IPS-18a (cell line): ENCODE measurements at regions not wholly inside any gene's neighbourhood (a gene's known extent, or its start where the extent isn't known, plus 50 kb on each side); places are given as distances from the start of the nearest gene placed in this dataset.

Experiments used
- H3K27ac ChIP-seq: one replicate; pipeline ENCODE4 v1.5.1; 2013; ENCODE audit warnings: low read length
- H3K27me3 ChIP-seq: one replicate; pipeline ENCODE4 v1.6.1; 2013; ENCODE audit warnings: mild to moderate bottlenecking, low read length; ENCODE audit not compliant: control insufficient read depth, insufficient read depth
- H3K36me3 ChIP-seq: one replicate; pipeline ENCODE4 v1.6.1; 2013; ENCODE audit warnings: low read depth, low read length; ENCODE audit not compliant: control insufficient read depth
- H3K4me1 ChIP-seq: one replicate; pipeline ENCODE4 v1.6.1; 2013; ENCODE audit warnings: low read depth, low read length; ENCODE audit not compliant: control insufficient read depth
- H3K4me3 ChIP-seq: one replicate; pipeline ENCODE4 v1.5.1; 2013; ENCODE audit warnings: low read length
- H3K9ac ChIP-seq: one replicate; pipeline ENCODE4 v1.6.1; 2013; ENCODE audit warnings: mild to moderate bottlenecking, low read length, moderate library complexity
- H3K9me3 ChIP-seq: one replicate; pipeline ENCODE4 v1.6.1; 2013; ENCODE audit warnings: low read depth, low read length; ENCODE audit not compliant: control insufficient read depth

GRCh38 chr10:2019281-2019680, 282.0 kb upstream of the ADARB2 start:
- Histone ChIP-seq H3K27ac (no peak overlapping the region), H3K9me3 (no peaks in the 10 kb centered on the region), H3K4me3 (no peak overlapping the region), H3K9ac (no peak overlapping the region), H3K4me1 (no peaks in the 10 kb centered on the region), H3K27me3 (no peaks in the 10 kb centered on the region), H3K36me3 (no peaks in the 10 kb centered on the region)

GRCh38 chr10:2014541-2014940, 277.2 kb upstream of the ADARB2 start:
- no peaks in the 10 kb centered on the region for H3K36me3 ChIP-seq
- H3K27ac ChIP-seq, result no peak overlapping the region
- H3K4me3 ChIP-seq, result no peak overlapping the region

GRCh38 chr10:2012209-2012608, 274.9 kb upstream of the ADARB2 start:
- Histone ChIP-seq H3K27ac (no peak overlapping the region), H3K4me3 (no peak overlapping the region), H3K36me3 (no peaks in the 10 kb centered on the region), H3K4me1 (no peaks in the 10 kb centered on the region), H3K27me3 (no peaks in the 10 kb centered on the region), H3K9me3 (no peaks in the 10 kb centered on the region), H3K9ac (no peak overlapping the region)

More at GRCh38 chr10:2014541-2014940, 277.2 kb upstream of the ADARB2 start:
- Histone ChIP-seq H3K4me1 (no peaks in the 10 kb centered on the region), H3K9ac (no peak overlapping the region), H3K27me3 (no peaks in the 10 kb centered on the region), H3K9me3 (no peaks in the 10 kb centered on the region)

- H3K4me3 ChIP-seq, result no peak overlapping the region
- H3K36me3 ChIP-seq, result no peaks in the 10 kb centered on the region
- no peaks in the 10 kb centered on the region for H3K4me1 ChIP-seq
- no peak overlapping the region for H3K27ac ChIP-seq
- no peaks in the 10 kb centered on the region for H3K9me3 ChIP-seq
- no peaks in the 10 kb centered on the region for H3K27me3 ChIP-seq
- H3K9ac ChIP-seq, result no peak overlapping the region
Observed at GRCh38 chr10:2011106-2011716, 273.9 kb upstream of the ADARB2 start.

- Histone ChIP-seq H3K27ac (no peak overlapping the region), H3K9ac (no peak overlapping the region), H3K9me3 (no peaks in the 10 kb centered on the region)
Observed at GRCh38 chr10:2005546-2005945, 268.2 kb upstream of the ADARB2 start.

GRCh38 chr10:1992930-1993329, 255.6 kb upstream of the ADARB2 start:
- no peak overlapping the region for H3K4me3 ChIP-seq
- H3K36me3 ChIP-seq, result no peaks in the 10 kb centered on the region
- no peak overlapping the region for H3K27ac ChIP-seq
- no peaks in the 10 kb centered on the region for H3K27me3 ChIP-seq
- H3K9me3 ChIP-seq, result no peaks in the 10 kb centered on the region
- no peaks in the 10 kb centered on the region for H3K4me1 ChIP-seq
- no peak overlapping the region for H3K9ac ChIP-seq

More at GRCh38 chr10:2005546-2005945, 268.2 kb upstream of the ADARB2 start:
- H3K4me1 ChIP-seq, result no peaks in the 10 kb centered on the region
- H3K27me3 ChIP-seq, result no peaks in the 10 kb centered on the region
- no peaks in the 10 kb centered on the region for H3K36me3 ChIP-seq
- no peak overlapping the region for H3K4me3 ChIP-seq

- H3K9me3 ChIP-seq, result no peaks in the 10 kb centered on the region
Observed at GRCh38 chr10:1989090-1989489, 251.8 kb upstream of the ADARB2 start.

GRCh38 chr10:1981976-1982375, 244.7 kb upstream of the ADARB2 start:
- Histone ChIP-seq H3K4me1 (no peaks in the 10 kb centered on the region), H3K9ac (no peak overlapping the region), H3K4me3 (no peak overlapping the region), H3K9me3 (no peaks in the 10 kb centered on the region), H3K27me3 (no peaks in the 10 kb centered on the region), H3K27ac (no peak overlapping the region), H3K36me3 (no peaks in the 10 kb centered on the region)

More at GRCh38 chr10:1989090-1989489, 251.8 kb upstream of the ADARB2 start:
- Histone ChIP-seq H3K36me3 (no peaks in the 10 kb centered on the region), H3K27ac (no peak overlapping the region), H3K27me3 (no peaks in the 10 kb centered on the region), H3K4me3 (no peak overlapping the region), H3K4me1 (no peaks in the 10 kb centered on the region), H3K9ac (no peak overlapping the region)

GRCh38 chr10:1980459-1980858, 243.1 kb upstream of the ADARB2 start:
- Histone ChIP-seq H3K9me3 (no peaks in the 10 kb centered on the region), H3K27me3 (no peaks in the 10 kb centered on the region), H3K4me1 (no peaks in the 10 kb centered on the region), H3K9ac (no peak overlapping the region), H3K4me3 (no peak overlapping the region), H3K36me3 (no peaks in the 10 kb centered on the region), H3K27ac (no peak overlapping the region)

GRCh38 chr10:1978584-1978983, 241.3 kb upstream of the ADARB2 start:
- Histone ChIP-seq H3K27ac (no peak overlapping the region), H3K4me1 (no peaks in the 10 kb centered on the region), H3K9me3 (no peaks in the 10 kb centered on the region), H3K4me3 (no peak overlapping the region), H3K9ac (no peak overlapping the region), H3K36me3 (no peaks in the 10 kb centered on the region), H3K27me3 (no peaks in the 10 kb centered on the region)

GRCh38 chr10:1977461-1977860, 240.1 kb upstream of the ADARB2 start:
- Histone ChIP-seq H3K36me3 (no peaks in the 10 kb centered on the region), H3K4me1 (no peaks in the 10 kb centered on the region), H3K27me3 (no peaks in the 10 kb centered on the region), H3K27ac (no peak overlapping the region), H3K9me3 (no peaks in the 10 kb centered on the region), H3K9ac (no peak overlapping the region), H3K4me3 (no peak overlapping the region)

GRCh38 chr10:1972406-1972805, 235.1 kb upstream of the ADARB2 start:
- Histone ChIP-seq H3K4me1 (no peaks in the 10 kb centered on the region), H3K9me3 (no peaks in the 10 kb centered on the region), H3K36me3 (no peaks in the 10 kb centered on the region), H3K27me3 (no peaks in the 10 kb centered on the region), H3K9ac (no peak overlapping the region), H3K27ac (no peak overlapping the region), H3K4me3 (no peak overlapping the region)
